Upper lobe of left lung (tissue), 4 donors: ENCODE measurements at regions not wholly inside any gene's neighbourhood (a gene's known extent, or its start where the extent isn't known, plus 50 kb on each side); places are given as distances from the start of the nearest gene placed in this dataset.

Experiments
- CTCF ChIP-seq, 6 experiments: fragments of 450-650 bp in 4 of 6; fragments of 200-600 bp in 2 of 6; sonication (generic) in 2 of 6; IDR thresholded peaks; one replicate each; pipeline ENCODE4 v1.5.1; 2016 to 2019; ENCODE audit warnings: antibody characterized with exemption in 6 of 6
- POLR2AphosphoS5 ChIP-seq, 2 donors: sonication (generic); formaldehyde crosslinking; IDR thresholded peaks; one replicate each; pipeline ENCODE4 v1.5.1; 2017; ENCODE audit warnings: antibody characterized with exemption in 2 of 2

GRCh38 chr6:22006795-22007194 is 290.0 kb downstream of the PRL start:
- no peak for TF ChIP-seq CTCF (IDR thresholded peaks at IDR 0.05)
- TF ChIP-seq POLR2AphosphoS5 (IDR thresholded peaks at IDR 0.05), result no peak
